ENCODE measurements at regions not wholly inside any gene's neighbourhood (a gene's known extent, or its start where the extent isn't known, plus 50 kb on each side); places are given as distances from the start of the nearest gene placed in this dataset.

DNA sequence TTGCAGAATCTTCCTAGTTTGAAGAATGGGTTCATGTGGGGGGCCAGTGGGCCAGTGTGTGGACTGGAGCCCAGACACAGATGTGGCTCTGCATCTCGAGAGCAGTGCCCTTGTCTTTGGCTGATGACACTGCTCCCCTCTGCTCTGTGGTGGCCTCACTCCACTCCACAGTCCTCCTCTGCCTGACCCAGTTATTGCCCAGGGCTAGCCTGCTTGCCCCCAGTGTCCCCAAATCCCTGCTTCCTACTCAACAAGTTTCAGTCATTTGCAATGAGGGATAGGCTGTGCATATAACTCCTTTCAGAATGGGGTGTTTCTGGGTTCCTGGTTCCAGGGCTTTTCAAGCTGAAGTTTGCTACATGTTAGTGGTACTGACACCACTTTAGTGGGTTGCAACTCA, 177.5 kb downstream of the SNX10 start:
- TF ChIP-seq, protein P1, sequence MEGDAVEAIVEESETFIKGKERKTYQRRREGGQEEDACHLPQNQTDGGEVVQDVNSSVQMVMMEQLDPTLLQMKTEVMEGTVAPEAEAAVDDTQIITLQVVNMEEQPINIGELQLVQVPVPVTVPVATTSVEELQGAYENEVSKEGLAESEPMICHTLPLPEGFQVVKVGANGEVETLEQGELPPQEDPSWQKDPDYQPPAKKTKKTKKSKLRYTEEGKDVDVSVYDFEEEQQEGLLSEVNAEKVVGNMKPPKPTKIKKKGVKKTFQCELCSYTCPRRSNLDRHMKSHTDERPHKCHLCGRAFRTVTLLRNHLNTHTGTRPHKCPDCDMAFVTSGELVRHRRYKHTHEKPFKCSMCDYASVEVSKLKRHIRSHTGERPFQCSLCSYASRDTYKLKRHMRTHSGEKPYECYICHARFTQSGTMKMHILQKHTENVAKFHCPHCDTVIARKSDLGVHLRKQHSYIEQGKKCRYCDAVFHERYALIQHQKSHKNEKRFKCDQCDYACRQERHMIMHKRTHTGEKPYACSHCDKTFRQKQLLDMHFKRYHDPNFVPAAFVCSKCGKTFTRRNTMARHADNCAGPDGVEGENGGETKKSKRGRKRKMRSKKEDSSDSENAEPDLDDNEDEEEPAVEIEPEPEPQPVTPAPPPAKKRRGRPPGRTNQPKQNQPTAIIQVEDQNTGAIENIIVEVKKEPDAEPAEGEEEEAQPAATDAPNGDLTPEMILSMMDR (IDR thresholded peaks at IDR 0.05) = no peak
- no peak for TF ChIP-seq EZH2 (IDR thresholded peaks at IDR 0.05; ENCODE audit: borderline replicate concordance, insufficient read depth, low read depth, low read length, poor library complexity, severe bottlenecking)

Data from B cell (primary cell).